Right cardiac atrium (tissue), 5 donors: ENCODE measurements at regions not wholly inside any gene's neighbourhood (a gene's known extent, or its start where the extent isn't known, plus 50 kb on each side); places are given as distances from the start of the nearest gene placed in this dataset.
A peak's percentile ranks its signal among the peaks of the same experiment; 100 is the strongest.

Experiments
- ATAC-seq, 2 donors: fragments of 200-7000 bp; cut with Tn5 transposase; one replicate each; pipeline versions ENCODE4 v1.8.0 to v1.9.1; 2020; ENCODE audit warnings: moderate library complexity in 2 of 2, mild to moderate bottlenecking in 1 of 2
- DNase-seq, 3 donors: peaks; one replicate each; pipeline ENCODE4 v3.0.0-alpha.2; 2020
- H3K27ac ChIP-seq: one replicate; pipeline ENCODE4 v1.5.1; 2013; ENCODE audit warnings: mild to moderate bottlenecking, low read length, control low read depth, moderate library complexity
- H3K27me3 ChIP-seq: one replicate; pipeline ENCODE4 v1.6.1; 2013; ENCODE audit not compliant: control insufficient read depth, insufficient read depth
- H3K4me1 ChIP-seq: one replicate; pipeline ENCODE4 v1.6.1; 2013; ENCODE audit warnings: low read length; ENCODE audit not compliant: control insufficient read depth, insufficient read depth
- H3K4me3 ChIP-seq: one replicate; pipeline ENCODE4 v1.5.1; 2013; ENCODE audit warnings: low read length, control low read depth
- H3K9me3 ChIP-seq: one replicate; pipeline ENCODE4 v1.6.1; 2013; ENCODE audit warnings: low read length; ENCODE audit not compliant: control insufficient read depth
- WGBS: extraction: QIAGEN DNeasy Blood & Tissue Kit; methylation state at CpG from one replicate; pipeline ENCODE4 v1.1.7; 2013; 5-methylcytosine and 5-hydroxymethylcytosine counted together
- intact Hi-C, 4 donors: fragments of 100-400 bp; cut with DNase I; formaldehyde crosslinking; loops; one replicate each; pipeline versions ENCODE4 v1.11.0 to v1.14.0; 2022 to 2023
- donor health status: healthy with polysubstance abuse.
- donor health status: DM: no; HTN: yes; CAD: no.
- donor health status: DM: no; HTN: no; CAD: no.
- donor health status: DM: no; HTN: yes; CAD: no; lungs with severe emphysema.
- donor health status: DM: yes; HTN: yes; CAD: no.

DNA sequence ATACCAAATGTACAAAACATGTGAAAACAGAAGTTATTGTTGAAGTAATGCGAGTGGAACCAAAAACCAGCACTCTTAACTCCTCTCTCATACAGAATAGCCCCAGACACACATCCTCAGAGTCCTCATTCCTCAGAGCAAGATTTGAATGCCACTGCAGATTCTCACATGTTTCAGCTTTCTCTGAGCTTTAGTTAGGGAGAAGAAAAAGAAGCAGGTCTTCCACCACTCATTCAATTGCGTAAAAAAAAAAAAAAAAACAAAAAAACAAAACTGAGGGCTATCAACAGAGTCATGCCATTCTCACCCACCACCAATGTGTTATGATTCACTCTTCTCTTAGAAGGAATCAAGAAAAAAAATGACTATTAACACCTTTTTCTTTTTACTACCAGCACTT, 287.7 kb downstream of the IPMK start:
- Histone ChIP-seq H3K4me1 (no peaks in the 10 kb centered on the region), H3K9me3 (no peaks in the 10 kb centered on the region), H3K27ac (no peak overlapping the region), H3K4me3 (no peak overlapping the region), H3K27me3 (no peaks in the 10 kb centered on the region)
- intact Hi-C loops = no loop called here
- no peak for DNase-seq
- no peak for ATAC-seq
- 90% methylated on average over 2 of the region's 2 CpGs for WGBS

DNA sequence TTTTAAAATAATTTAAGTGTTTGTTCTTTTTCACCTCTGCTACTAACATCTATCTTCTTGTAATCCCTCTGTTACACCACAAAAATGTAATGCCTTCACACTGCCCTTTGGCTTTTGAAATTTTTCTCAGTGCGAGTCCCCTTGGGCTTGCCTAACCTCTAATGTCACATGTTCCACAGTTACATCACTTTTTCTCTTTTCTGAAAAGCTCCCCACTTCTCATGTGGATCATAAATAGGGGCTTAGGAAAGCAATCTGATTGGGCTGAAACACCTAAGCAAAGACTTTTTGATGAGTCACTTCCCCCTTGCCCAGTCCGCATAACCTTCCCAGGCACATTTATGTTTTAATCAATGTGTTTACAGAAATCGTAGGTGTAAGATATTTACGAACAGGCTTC, 288.2 kb downstream of the IPMK start:
- 82% methylated on average over 4 of the region's 4 CpGs for WGBS
- ATAC-seq (no peak), DNase-seq (no peak)
- no peaks in the 10 kb centered on the region for H3K27me3 ChIP-seq
- no peak overlapping the region for H3K4me3 ChIP-seq
- H3K27ac ChIP-seq = no peak overlapping the region
- intact Hi-C loops = no loop called here
- H3K9me3 ChIP-seq = no peaks in the 10 kb centered on the region
- no peaks in the 10 kb centered on the region for H3K4me1 ChIP-seq

DNA sequence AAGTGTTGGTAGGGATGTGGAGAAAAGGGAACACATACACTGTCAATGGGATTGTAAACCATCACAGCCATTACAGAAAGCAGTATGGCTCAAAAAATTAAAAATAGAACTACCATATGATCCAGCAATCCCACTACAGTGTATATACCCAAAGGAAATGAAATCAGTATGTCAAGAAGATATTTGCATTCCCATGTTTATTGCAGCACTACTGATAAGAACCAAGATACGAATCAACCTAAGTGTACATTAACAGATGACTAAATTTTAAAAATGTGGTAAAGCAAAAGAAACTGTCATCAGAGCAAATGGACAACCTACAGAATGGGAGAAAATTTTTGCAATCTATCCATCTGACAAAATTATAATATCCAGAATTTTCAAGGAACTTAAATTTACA, 290.4 kb downstream of the IPMK start:
- Histone ChIP-seq H3K27me3 (no peaks in the 10 kb centered on the region), H3K27ac (no peak overlapping the region), H3K9me3 (no peaks in the 10 kb centered on the region), H3K4me3 (no peak overlapping the region), H3K4me1 (no peaks in the 10 kb centered on the region)
- intact Hi-C loops = no loop called here
- ATAC-seq = no peak
- DNase-seq = no peak
- 80% methylated on average over 1 of the region's 1 CpG for WGBS

GRCh38 chr10:57973451-57973850, 294.2 kb downstream of the IPMK start:
- Histone ChIP-seq H3K9me3 (no peaks in the 10 kb centered on the region), H3K27me3 (no peaks in the 10 kb centered on the region), H3K4me3 (no peak overlapping the region), H3K27ac (no peak overlapping the region), H3K4me1 (no peaks in the 10 kb centered on the region)
- DNase-seq (no peak), ATAC-seq (no peak)
- intact Hi-C loops = no loop called here
- WGBS = 12% methylated on average over 1 of the region's 1 CpG

DNA sequence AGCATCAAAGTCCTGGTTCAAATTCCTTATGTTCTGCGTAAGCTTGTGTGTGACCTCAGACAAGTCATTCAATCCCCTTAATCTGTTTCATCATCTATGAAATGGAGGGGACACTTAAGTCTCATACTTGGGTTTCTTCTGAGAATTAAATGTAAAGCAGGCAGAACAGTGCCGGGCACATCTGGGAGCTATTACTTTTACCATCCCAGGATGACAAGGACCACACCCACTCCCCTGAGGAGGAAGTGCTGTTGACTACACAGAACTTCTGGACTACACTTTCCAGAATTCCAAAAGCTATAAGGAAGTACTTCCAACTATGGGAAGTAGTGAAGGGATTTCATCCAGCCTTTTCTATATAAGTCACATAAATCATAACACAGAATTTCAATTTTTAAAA, 294.9 kb downstream of the IPMK start:
- intact Hi-C loops = no loop called here
- Histone ChIP-seq H3K27me3 (no peaks in the 10 kb centered on the region), H3K9me3 (no peaks in the 10 kb centered on the region), H3K27ac (no peak overlapping the region), H3K4me3 (no peak overlapping the region), H3K4me1 (no peaks in the 10 kb centered on the region)
- DNase-seq = peak in 1 of 3 donors; percentile 28
- WGBS = 90% methylated on average over 2 of the region's 2 CpGs
- no peak for ATAC-seq

DNA sequence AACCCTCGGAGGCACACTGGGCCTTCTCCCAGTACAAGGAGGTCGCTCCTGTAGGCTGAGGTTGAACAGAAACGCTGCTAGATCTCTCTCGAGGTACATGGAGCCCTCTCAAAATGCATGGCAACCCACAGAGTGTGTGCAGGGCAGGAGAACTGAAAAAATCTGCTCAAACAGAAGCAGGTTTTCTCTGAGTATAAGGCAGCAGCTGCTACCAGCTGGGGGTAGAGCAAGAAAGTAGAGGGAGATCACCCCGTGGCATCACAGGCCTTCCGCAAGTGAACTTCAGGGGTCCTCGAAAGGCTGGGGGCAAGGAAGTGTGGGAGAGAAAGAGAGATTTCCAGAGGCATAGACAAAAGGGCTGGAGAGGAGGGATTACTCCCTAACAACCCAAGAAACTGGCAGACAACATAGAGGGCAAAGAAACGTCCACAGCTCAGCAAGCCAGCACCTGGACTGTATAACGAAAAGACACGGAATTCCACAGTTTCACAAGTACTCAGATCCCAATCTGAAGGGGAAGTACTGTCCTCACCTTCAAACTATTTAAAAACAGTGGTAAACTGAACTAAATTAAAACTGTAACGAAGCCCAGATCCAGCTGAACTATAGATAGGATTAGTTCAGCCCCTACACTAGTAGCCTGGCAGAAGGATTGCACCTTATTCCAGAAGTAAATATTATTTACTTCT, 299.2 kb downstream of the IPMK start:
- no peak for DNase-seq
- WGBS = 75% methylated on average over 11 of the region's 11 CpGs
- intact Hi-C loops = no loop called here

DNA sequence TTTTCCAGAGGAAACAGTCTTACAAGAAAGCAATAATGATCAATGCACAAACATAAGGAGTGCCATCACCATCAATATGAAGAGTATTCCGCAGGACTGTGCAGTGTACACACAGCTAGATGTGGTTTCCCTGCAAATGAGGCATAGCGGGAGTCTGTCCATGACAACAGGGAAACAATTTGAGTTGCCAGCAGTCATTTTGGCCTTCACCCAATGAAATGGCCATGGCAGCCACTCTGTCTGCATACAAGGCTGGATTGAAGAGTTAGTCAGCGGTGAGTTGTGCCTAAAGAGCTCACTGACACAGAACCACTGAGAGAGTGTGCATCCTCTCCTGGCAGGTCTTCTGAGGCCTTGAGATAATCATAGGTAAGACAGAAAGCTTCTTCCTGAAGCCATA, 303.3 kb downstream of the IPMK start:
- H3K4me3 ChIP-seq = no peak overlapping the region
- no peaks in the 10 kb centered on the region for H3K4me1 ChIP-seq
- ATAC-seq = no peak
- no peaks in the 10 kb centered on the region for H3K27me3 ChIP-seq
- intact Hi-C loops = no loop called here
- 66% methylated on average over 3 of the region's 3 CpGs for WGBS
- DNase-seq = peak in 2 of 3 donors; percentile 20 to 49
- H3K27ac ChIP-seq = no peak overlapping the region
- H3K9me3 ChIP-seq = no peaks in the 10 kb centered on the region

More for the DNA sequence above, 299.2 kb downstream of the IPMK start:
- no peak for ATAC-seq
- no peaks in the 10 kb centered on the region for H3K4me1 ChIP-seq
- no peaks in the 10 kb centered on the region for H3K27me3 ChIP-seq
- no peak overlapping the region for H3K27ac ChIP-seq
- H3K4me3 ChIP-seq = no peak overlapping the region
- no peaks in the 10 kb centered on the region for H3K9me3 ChIP-seq

GRCh38 chr10:57963546-57963945, 304.1 kb downstream of the IPMK start:
- Histone ChIP-seq H3K27ac (no peak overlapping the region), H3K27me3 (no peaks in the 10 kb centered on the region), H3K4me1 (no peaks in the 10 kb centered on the region), H3K4me3 (no peak overlapping the region), H3K9me3 (no peaks in the 10 kb centered on the region)
- 65% methylated on average over 2 of the region's 2 CpGs for WGBS
- ATAC-seq = no peak
- no peak for DNase-seq
- intact Hi-C loops = no loop called here

DNA sequence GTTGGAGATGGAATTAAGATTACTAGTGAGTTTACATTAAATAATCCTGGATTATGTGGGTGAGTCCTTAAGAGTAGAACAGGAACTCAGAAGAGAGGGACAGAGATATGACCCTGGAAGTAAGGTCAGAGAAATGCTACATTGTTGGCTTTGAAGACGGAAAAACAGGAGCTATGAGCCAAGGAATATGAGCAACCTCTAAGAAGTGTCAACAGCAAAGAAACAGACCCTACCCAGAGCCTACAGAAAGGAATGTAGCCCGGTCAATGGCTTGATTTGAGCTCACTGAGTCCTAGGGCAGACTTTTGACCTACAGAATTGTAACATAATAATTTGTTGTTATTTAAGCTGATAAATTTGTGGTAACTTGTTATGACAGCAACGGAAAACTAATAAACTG, 304.9 kb downstream of the IPMK start:
- intact Hi-C loops = no loop called here
- no peak overlapping the region for H3K4me3 ChIP-seq
- no peaks in the 10 kb centered on the region for H3K9me3 ChIP-seq
- no peak overlapping the region for H3K27ac ChIP-seq
- 46% methylated on average over 3 of the region's 3 CpGs for WGBS
- no peaks in the 10 kb centered on the region for H3K27me3 ChIP-seq
- ATAC-seq = no peak
- DNase-seq = no peak
- no peaks in the 10 kb centered on the region for H3K4me1 ChIP-seq

GRCh38 chr10:57961487-57961886, 306.2 kb downstream of the IPMK start:
- no peak overlapping the region for H3K4me3 ChIP-seq
- no peak for DNase-seq
- intact Hi-C loops = no loop called here
- no peaks in the 10 kb centered on the region for H3K9me3 ChIP-seq
- WGBS = 75% methylated on average over 2 of the region's 2 CpGs
- H3K4me1 ChIP-seq = no peaks in the 10 kb centered on the region
- no peak for ATAC-seq
- H3K27me3 ChIP-seq = no peaks in the 10 kb centered on the region
- no peak overlapping the region for H3K27ac ChIP-seq

GRCh38 chr10:57960406-57960805, 307.3 kb downstream of the IPMK start:
- no peaks in the 10 kb centered on the region for H3K27me3 ChIP-seq
- ATAC-seq (no peak), DNase-seq (no peak)
- H3K9me3 ChIP-seq = no peaks in the 10 kb centered on the region
- no peak overlapping the region for H3K4me3 ChIP-seq
- no peak overlapping the region for H3K27ac ChIP-seq
- no peaks in the 10 kb centered on the region for H3K4me1 ChIP-seq
- WGBS = 56% methylated on average over 3 of the region's 3 CpGs
- intact Hi-C loops = no loop called here
